Common myeloid progenitor, CD34-positive (primary cell): ENCODE measurements at regions not wholly inside any gene's neighbourhood (a gene's known extent, or its start where the extent isn't known, plus 50 kb on each side); places are given as distances from the start of the nearest gene placed in this dataset.
"Not testable (repeated sequence)": the region's sequence is repeated elsewhere in the genome, so short reads cannot be mapped to it uniquely, and the experiment has no call there.

Experiments
- CTCF ChIA-PET: fragments of 350-600 bp; sonication (Branson Sonifier 250); formaldehyde crosslinking; loops from one replicate; lab custom pipeline; 2021; ENCODE audit warnings: antibody characterized with exemption; lab: Charles Lee
- POLR2A ChIA-PET: fragments of 350-600 bp; sonication (Branson Sonifier 250); formaldehyde crosslinking; loops from one replicate; lab custom pipeline; 2021; ENCODE audit warnings: antibody characterized with exemption; lab: Charles Lee
- DNase-seq, 3 donors: peaks; one replicate each; pipeline versions ENCODE4 v3.0.0 to v3.0.0-alpha.2; 2013
- H3K27ac ChIP-seq, 2 experiments: 1 replicate in 1 of 2; 2 replicates in 1 of 2; pipeline ENCODE4 v1.7.0; 2013; ENCODE audit warnings: inconsistent platforms in 2 of 2, low read length in 2 of 2, mild to moderate bottlenecking in 2 of 2, low read depth in 1 of 2, moderate library complexity in 1 of 2; ENCODE audit not compliant: severe bottlenecking in 2 of 2, insufficient read depth in 1 of 2, poor library complexity in 1 of 2
- H3K27me3 ChIP-seq, 5 experiments: replicated peaks in 2 of 5; 1 replicate in 3 of 5; 2 replicates in 2 of 5; pipeline versions ENCODE4 v1.6.1 to v1.7.0; 2013; ENCODE audit warnings: low read length in 4 of 5, mild to moderate bottlenecking in 2 of 5, moderate library complexity in 2 of 5, inconsistent platforms in 1 of 5; ENCODE audit not compliant: insufficient read depth in 5 of 5, control insufficient read depth in 4 of 5
- H3K36me3 ChIP-seq, 4 experiments: 1 replicate in 2 of 4; 2 replicates in 2 of 4; pipeline versions ENCODE4 v1.6.1 to v1.7.0; 2013; ENCODE audit warnings: low read length in 3 of 4, control low read depth in 1 of 4, mild to moderate bottlenecking in 1 of 4; ENCODE audit not compliant: control insufficient read depth in 4 of 4, insufficient read depth in 4 of 4
- H3K4me1 ChIP-seq, 4 experiments: 1 replicate in 3 of 4; 2 replicates in 1 of 4; pipeline versions ENCODE4 v1.6.1 to v1.7.1; 2013; ENCODE audit warnings: low read length in 3 of 4, mild to moderate bottlenecking in 3 of 4, control low read depth in 1 of 4, inconsistent platforms in 1 of 4, moderate library complexity in 1 of 4; ENCODE audit not compliant: control insufficient read depth in 4 of 4, insufficient read depth in 4 of 4; ENCODE audit errors: control extremely low read depth in 1 of 4
- H3K4me3 ChIP-seq, 7 experiments: 1 replicate in 4 of 7; 2 replicates in 3 of 7; pipeline versions ENCODE4 v1.5.1 to v1.7.0; 2013; ENCODE audit warnings: mild to moderate bottlenecking in 7 of 7, low read length in 6 of 7, moderate library complexity in 6 of 7, inconsistent platforms in 2 of 7, low read depth in 2 of 7, control low read depth in 1 of 7; ENCODE audit not compliant: insufficient read depth in 4 of 7, control insufficient read depth in 1 of 7; ENCODE audit errors: extremely low read depth in 1 of 7
- H3K9me3 ChIP-seq, 5 experiments: 1 replicate in 4 of 5; 2 replicates in 1 of 5; pipeline versions ENCODE4 v1.6.1 to v1.7.1; 2013; ENCODE audit warnings: low read length in 4 of 5, mild to moderate bottlenecking in 2 of 5, inconsistent platforms in 1 of 5, low read depth in 1 of 5, moderate library complexity in 1 of 5; ENCODE audit not compliant: control insufficient read depth in 4 of 5, insufficient read depth in 2 of 5; ENCODE audit errors: control extremely low read depth in 1 of 5
- WGBS: methylation state at CpG from one replicate; pipeline ENCODE4 v1.1.5; 2013; ENCODE audit not compliant: insufficient coverage; 5-methylcytosine and 5-hydroxymethylcytosine counted together

DNA sequence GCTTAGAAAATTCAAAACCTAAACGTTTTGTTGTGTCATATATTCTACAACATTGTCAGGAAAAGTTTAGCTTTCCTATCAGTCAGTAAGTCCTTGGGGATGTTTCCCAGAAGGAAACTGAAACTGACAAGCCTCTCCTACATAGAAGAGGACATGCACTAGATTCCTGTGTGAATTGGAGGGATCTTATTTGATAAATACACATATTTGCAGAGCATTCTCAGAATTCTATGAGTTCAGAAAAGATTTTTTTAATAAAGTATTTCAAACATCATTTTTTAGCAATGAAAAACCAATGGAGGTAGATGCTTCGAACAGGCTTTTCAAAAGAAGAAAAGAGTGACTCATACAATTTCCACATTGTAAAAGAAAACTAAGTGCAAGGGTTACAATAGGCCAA is 1706.7 kb downstream of the SUCLG1 start:
- Histone ChIP-seq H3K4me3 (no peak overlapping the region), H3K27me3 (no peaks in the 10 kb centered on the region), H3K36me3 (no peaks in the 10 kb centered on the region), H3K4me1 (no peaks in the 10 kb centered on the region), H3K27ac (no peak overlapping the region), H3K9me3 (peaks cover 0 to 5% (median 0%) of the 10 kb centered on the region in 5 experiments)
- POLR2A ChIA-PET, result no interaction called here
- DNase-seq, result no peak
- CTCF ChIA-PET, result interaction anchor here (0.9 kb wide), 1 partner anchor 25 kb away, joined by 3 read pairs; no protein-coding TSS in a partner anchor
- 100% methylated on average over 1 of the region's 2 CpGs for WGBS

DNA sequence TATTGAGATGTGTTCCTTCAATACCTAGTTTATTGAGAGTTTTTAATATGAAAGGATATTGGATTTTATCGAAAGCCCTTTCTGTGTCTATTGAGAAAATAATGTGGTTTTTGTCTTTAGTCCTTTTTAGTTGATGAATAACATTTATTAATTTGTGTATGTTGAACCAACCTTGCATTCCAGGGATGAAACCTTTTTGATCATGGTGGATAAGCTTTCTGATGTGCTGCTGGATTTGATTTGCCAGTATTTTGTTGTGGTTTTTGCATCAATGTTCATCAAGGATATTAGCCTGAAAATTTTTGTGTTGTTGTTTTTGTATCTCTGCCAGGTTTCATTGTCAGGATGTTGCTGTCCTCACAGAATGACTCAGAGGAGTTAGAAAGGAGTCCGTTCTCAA is 1710.4 kb downstream of the SUCLG1 start:
- no peak for DNase-seq
- 80% methylated on average over 2 of the region's 2 CpGs for WGBS
- H3K9me3 ChIP-seq, result peaks cover 0 to 13% (median 1%) of the 10 kb centered on the region in 5 experiments
- H3K27me3 ChIP-seq, result no peaks in the 10 kb centered on the region
- ChIA-PET POLR2A (no interaction called here), CTCF (no interaction called here)
- no peaks in the 10 kb centered on the region for H3K36me3 ChIP-seq
- H3K27ac ChIP-seq, result no peak overlapping the region
- H3K4me3 ChIP-seq, result no peak overlapping the region
- no peaks in the 10 kb centered on the region for H3K4me1 ChIP-seq

DNA sequence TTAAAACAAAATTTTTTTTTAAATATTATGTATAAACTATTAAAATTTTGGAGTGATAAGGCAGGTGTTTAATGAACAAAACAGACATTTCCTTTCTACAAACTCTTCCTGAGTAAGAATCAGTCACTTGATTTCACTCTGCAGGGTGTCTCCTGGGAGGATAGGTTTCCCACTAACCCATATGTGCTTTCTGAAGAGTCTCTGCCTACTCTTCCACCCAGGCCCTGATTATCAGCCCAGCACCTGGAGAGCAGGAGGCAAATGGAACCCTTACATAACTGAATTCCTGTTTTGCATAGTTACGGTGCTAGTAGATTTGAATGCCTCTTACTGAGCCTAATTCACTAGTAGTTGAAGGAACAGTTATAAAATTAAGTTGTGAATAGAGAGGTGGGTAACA is 1718.6 kb downstream of the SUCLG1 start:
- ChIA-PET POLR2A (no interaction called here), CTCF (no interaction called here)
- WGBS, result no CpG with 5 or more reads among the region's 1 CpG

DNA sequence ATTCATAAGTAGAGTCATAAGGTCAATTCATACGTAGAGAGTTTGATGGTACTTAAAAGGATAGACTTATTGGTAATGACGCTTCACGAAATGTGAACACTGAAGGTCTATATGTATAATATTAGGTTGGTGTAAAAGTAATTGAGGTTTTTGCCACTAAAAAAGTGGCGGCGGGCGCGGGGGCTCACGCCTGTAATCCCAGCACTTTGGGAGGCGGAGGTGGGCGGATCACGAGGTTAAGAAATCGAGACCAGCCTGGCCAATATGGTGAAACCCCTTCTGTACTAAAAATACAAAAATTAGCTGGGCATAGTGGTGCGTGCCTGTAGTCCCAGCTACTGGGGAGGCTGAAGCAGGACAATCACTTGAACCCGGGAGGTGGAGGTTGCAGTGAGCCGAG is 1721.1 kb downstream of the SUCLG1 start:
- 96% methylated on average over 12 of the region's 15 CpGs for WGBS
- CTCF ChIA-PET, POLR2A ChIA-PET, H3K9me3 ChIP-seq, H3K4me3 ChIP-seq, H3K4me1 ChIP-seq, DNase-seq, H3K27ac ChIP-seq, H3K36me3 ChIP-seq, H3K27me3 ChIP-seq: not testable (repeated sequence)

More for the DNA sequence above, 1718.6 kb downstream of the SUCLG1 start:
- Histone ChIP-seq H3K36me3 (no peaks in the 10 kb centered on the region), H3K27ac (no peak overlapping the region), H3K4me3 (no peak overlapping the region), H3K4me1 (no peaks in the 10 kb centered on the region), H3K9me3 (no peaks in the 10 kb centered on the region), H3K27me3 (no peaks in the 10 kb centered on the region)
- DNase-seq, result no peak

DNA sequence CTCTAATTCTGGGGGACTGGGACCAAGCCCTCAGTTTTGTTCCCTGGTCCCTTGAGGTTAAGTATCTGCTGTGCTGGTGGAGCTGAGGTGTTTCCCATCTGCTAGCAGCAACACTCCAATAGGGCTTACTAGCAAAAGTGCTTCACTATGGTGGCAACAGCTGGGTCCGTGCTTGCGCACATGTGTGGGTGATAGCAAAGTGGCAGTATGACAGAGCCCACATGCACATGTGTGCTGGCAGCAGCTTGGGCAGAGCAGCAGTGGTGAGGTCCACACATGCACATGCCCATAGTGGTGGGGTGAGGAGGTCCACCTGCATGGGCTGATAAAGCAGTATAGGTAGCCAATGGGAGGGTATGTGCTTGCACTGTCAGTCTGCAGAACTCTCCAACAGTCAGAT is 1723.7 kb downstream of the SUCLG1 start:
- Histone ChIP-seq H3K36me3 (no peaks in the 10 kb centered on the region), H3K4me3 (no peak overlapping the region), H3K9me3 (no peaks in the 10 kb centered on the region), H3K4me1 (no peaks in the 10 kb centered on the region), H3K27me3 (no peaks in the 10 kb centered on the region), H3K27ac (no peak overlapping the region)
- no peak for DNase-seq
- 94% methylated on average over 2 of the region's 2 CpGs for WGBS
- POLR2A ChIA-PET, result no interaction called here
- CTCF ChIA-PET, result no interaction called here

DNA sequence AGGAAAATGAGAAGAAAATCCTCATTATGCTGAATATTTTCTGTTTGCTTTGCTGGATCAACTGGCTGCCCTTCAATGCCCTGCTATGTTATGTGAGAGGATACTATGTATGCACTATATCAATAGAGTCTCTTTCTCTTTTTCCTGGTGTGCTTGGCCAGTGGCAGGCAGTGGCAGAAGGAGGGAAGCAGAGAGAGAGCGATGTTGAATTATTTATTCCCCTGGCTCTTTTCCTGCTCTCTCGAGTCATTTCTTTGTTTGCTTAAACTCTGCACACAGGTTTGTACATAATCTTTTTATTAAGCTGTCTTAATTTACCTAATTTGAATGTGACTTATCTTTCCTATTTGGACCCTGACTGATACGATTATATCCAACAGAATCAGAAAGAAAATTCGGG is 1727.3 kb downstream of the SUCLG1 start:
- H3K9me3 ChIP-seq, result no peaks in the 10 kb centered on the region
- ChIA-PET POLR2A (no interaction called here), CTCF (no interaction called here)
- H3K36me3 ChIP-seq, result no peaks in the 10 kb centered on the region
- H3K27me3 ChIP-seq, result no peaks in the 10 kb centered on the region
- H3K4me1 ChIP-seq, result no peaks in the 10 kb centered on the region
- DNase-seq, result no peak
- H3K4me3 ChIP-seq, result no peak overlapping the region
- H3K27ac ChIP-seq, result no peak overlapping the region
- WGBS, result no CpG with 5 or more reads among the region's 4 CpGs

DNA sequence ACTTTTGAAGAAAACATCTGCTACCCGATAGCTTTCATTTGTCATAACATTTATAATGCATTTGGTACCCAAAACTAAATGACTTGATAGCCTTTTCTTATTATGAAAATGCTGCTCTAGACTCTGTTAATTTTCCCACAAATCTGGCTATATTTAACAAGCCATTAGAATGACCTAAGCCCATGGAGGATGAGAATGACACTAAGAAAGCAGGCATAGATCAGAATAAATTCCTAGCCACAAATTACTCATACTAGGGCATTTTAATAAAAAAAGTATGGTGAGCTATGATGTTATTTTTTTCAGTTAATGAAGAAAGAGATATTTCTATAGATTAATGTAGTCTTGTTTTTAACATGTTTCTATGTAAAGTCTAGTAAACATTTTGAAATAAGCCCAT is 1728.3 kb downstream of the SUCLG1 start:
- Histone ChIP-seq H3K36me3 (no peaks in the 10 kb centered on the region), H3K4me3 (no peak overlapping the region), H3K27me3 (no peaks in the 10 kb centered on the region), H3K4me1 (no peaks in the 10 kb centered on the region), H3K9me3 (no peaks in the 10 kb centered on the region), H3K27ac (no peak overlapping the region)
- CTCF ChIA-PET, result no interaction called here
- no peak for DNase-seq
- WGBS, result no CpG with 5 or more reads among the region's 1 CpG
- POLR2A ChIA-PET, result no interaction called here
